ENCODE measurements at regions not wholly inside any gene's neighbourhood (a gene's known extent, or its start where the extent isn't known, plus 50 kb on each side); places are given as distances from the start of the nearest gene placed in this dataset.

GRCh38 chr3:159835126-159835525 is 153.5 kb upstream of the IL12A start:
- TF ChIP-seq, protein P1, sequence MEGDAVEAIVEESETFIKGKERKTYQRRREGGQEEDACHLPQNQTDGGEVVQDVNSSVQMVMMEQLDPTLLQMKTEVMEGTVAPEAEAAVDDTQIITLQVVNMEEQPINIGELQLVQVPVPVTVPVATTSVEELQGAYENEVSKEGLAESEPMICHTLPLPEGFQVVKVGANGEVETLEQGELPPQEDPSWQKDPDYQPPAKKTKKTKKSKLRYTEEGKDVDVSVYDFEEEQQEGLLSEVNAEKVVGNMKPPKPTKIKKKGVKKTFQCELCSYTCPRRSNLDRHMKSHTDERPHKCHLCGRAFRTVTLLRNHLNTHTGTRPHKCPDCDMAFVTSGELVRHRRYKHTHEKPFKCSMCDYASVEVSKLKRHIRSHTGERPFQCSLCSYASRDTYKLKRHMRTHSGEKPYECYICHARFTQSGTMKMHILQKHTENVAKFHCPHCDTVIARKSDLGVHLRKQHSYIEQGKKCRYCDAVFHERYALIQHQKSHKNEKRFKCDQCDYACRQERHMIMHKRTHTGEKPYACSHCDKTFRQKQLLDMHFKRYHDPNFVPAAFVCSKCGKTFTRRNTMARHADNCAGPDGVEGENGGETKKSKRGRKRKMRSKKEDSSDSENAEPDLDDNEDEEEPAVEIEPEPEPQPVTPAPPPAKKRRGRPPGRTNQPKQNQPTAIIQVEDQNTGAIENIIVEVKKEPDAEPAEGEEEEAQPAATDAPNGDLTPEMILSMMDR (IDR thresholded peaks at IDR 0.05; ENCODE audit: insufficient read depth in 1 of 2, low read depth in 1 of 2, low read length in 1 of 2, severe bottlenecking in 1 of 2, unreplicated experiment in 1 of 2), result no peak
- CTCF ChIA-PET, result no interaction called here
- Histone ChIP-seq H3K36me3 (ENCODE audit: control insufficient read depth, insufficient read depth, low read length) (no peaks in the 10 kb centered on the region), H3K4me1 (no peaks in the 10 kb centered on the region; the same call in 1 of the 2 replicates), H3K9me3 (no peaks in the 10 kb centered on the region), H3K4me3 (ENCODE audit: low read depth, low read length) (no peak overlapping the region), H3K27me3 (replicated peaks; ENCODE audit: control insufficient read depth, insufficient read depth, low read length) (no peaks in the 10 kb centered on the region)
- Mint-ChIP-seq H3K9me3 (ENCODE audit: unreplicated experiment) (no peaks in the 10 kb centered on the region), H3K27me3 (ENCODE audit: insufficient read depth, unreplicated experiment) (no peaks in the 10 kb centered on the region), H3K27ac (ENCODE audit: unreplicated experiment) (no peak overlapping the region), H3K36me3 (ENCODE audit: insufficient read depth, unreplicated experiment) (no peaks in the 10 kb centered on the region), H3K4me3 (ENCODE audit: unreplicated experiment) (no peak overlapping the region), H3K4me1 (ENCODE audit: low read depth, unreplicated experiment) (no peaks in the 10 kb centered on the region)
- BruUV-seq (replicated peaks), result no TSS peak
- no peak for DNase-seq
- intact Hi-C loops (cut with micrococcal nuclease; ENCODE audit: unreplicated experiment), result no loop called here
- POLR2A ChIA-PET, result no interaction called here

DNA sequence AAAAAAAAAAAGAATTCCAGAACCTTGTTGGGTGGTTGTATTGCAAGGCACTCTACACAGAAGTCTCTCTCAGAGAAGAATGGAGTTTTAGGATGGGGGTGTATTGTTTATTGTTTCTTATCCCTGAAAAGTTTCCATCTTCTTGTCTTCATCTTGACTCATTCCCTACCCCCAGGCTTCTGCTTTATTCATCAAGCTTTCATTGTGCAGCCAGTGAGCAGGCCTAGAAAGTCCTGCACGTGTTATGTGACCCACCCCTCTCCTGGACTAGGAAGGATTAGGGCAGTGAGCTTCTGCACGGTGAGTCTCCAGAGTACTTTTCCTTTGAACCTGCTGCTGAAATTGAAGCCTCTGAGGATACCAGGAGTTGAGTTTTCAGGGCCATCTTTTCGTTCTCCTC is 150.9 kb upstream of the IL12A start:
- ChIA-PET POLR2A (no interaction called here), CTCF (no interaction called here)
- TF ChIP-seq, protein P1 (IDR thresholded peaks at IDR 0.05; ENCODE audit: insufficient read depth in 1 of 2, low read depth in 1 of 2, low read length in 1 of 2, severe bottlenecking in 1 of 2, unreplicated experiment in 1 of 2), result no peak
- no peaks in the 10 kb centered on the region for H3K36me3 Mint-ChIP-seq (ENCODE audit: insufficient read depth, unreplicated experiment)
- BruUV-seq (replicated peaks), result no TSS peak
- intact Hi-C loops (cut with micrococcal nuclease; ENCODE audit: unreplicated experiment), result no loop called here
- H3K4me1 Mint-ChIP-seq (ENCODE audit: low read depth, unreplicated experiment), result no peaks in the 10 kb centered on the region
- Histone ChIP-seq H3K4me1 (no peaks in the 10 kb centered on the region; the same call in 1 of the 2 replicates), H3K36me3 (ENCODE audit: control insufficient read depth, insufficient read depth, low read length) (no peaks in the 10 kb centered on the region), H3K9me3 (no peaks in the 10 kb centered on the region), H3K4me3 (ENCODE audit: low read depth, low read length) (no peak overlapping the region), H3K27me3 (replicated peaks; ENCODE audit: control insufficient read depth, insufficient read depth, low read length) (no peaks in the 10 kb centered on the region)
- no peaks in the 10 kb centered on the region for H3K9me3 Mint-ChIP-seq (ENCODE audit: unreplicated experiment)
- H3K4me3 Mint-ChIP-seq (ENCODE audit: unreplicated experiment), result no peak overlapping the region
- H3K27ac Mint-ChIP-seq (ENCODE audit: unreplicated experiment), result no peak overlapping the region
- no peak for DNase-seq
- no peaks in the 10 kb centered on the region for H3K27me3 Mint-ChIP-seq (ENCODE audit: insufficient read depth, unreplicated experiment)

DNA sequence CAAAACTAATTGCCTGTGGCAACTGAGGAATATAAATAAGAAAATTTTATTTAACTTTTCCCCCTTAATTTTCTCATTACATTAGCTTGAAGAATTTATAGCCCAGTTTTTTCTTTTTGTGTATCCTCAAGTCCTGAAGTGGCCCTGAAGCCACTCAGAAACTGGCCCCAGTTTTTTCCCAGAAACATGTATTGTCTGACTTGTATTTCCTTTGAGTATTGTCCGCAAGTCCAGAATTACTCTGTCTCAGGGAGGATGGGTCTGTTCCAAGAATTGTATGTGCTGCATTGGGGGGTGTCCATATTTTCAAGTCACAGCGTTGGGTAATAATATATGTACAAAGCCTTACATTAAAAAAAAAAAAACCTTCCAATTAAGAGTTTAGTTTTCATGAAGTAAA is 149.7 kb upstream of the IL12A start:
- Histone ChIP-seq H3K36me3 (ENCODE audit: control insufficient read depth, insufficient read depth, low read length) (no peaks in the 10 kb centered on the region), H3K9me3 (no peaks in the 10 kb centered on the region), H3K4me3 (ENCODE audit: low read depth, low read length) (no peak overlapping the region), H3K27me3 (replicated peaks; ENCODE audit: control insufficient read depth, insufficient read depth, low read length) (no peaks in the 10 kb centered on the region), H3K4me1 (no peaks in the 10 kb centered on the region; the same call in 1 of the 2 replicates)
- Mint-ChIP-seq H3K4me3 (ENCODE audit: unreplicated experiment) (no peak overlapping the region), H3K9me3 (ENCODE audit: unreplicated experiment) (no peaks in the 10 kb centered on the region), H3K36me3 (ENCODE audit: insufficient read depth, unreplicated experiment) (no peaks in the 10 kb centered on the region), H3K27me3 (ENCODE audit: insufficient read depth, unreplicated experiment) (no peaks in the 10 kb centered on the region), H3K27ac (ENCODE audit: unreplicated experiment) (no peak overlapping the region), H3K4me1 (ENCODE audit: low read depth, unreplicated experiment) (no peaks in the 10 kb centered on the region)
- POLR2A ChIA-PET, result no interaction called here
- CTCF ChIA-PET, result interaction anchor here (0.7 kb wide), 1 partner anchor 100 kb away, joined by 3 read pairs; no protein-coding TSS in a partner anchor
- intact Hi-C loops (cut with micrococcal nuclease; ENCODE audit: unreplicated experiment), result no loop called here
- BruUV-seq (replicated peaks), result no TSS peak
- TF ChIP-seq, protein P1 (IDR thresholded peaks at IDR 0.05; ENCODE audit: insufficient read depth in 1 of 2, low read depth in 1 of 2, low read length in 1 of 2, severe bottlenecking in 1 of 2, unreplicated experiment in 1 of 2), result no peak
- DNase-seq, result no peak
